GM23338 (cell line): ENCODE measurements at regions not wholly inside any gene's neighbourhood (a gene's known extent, or its start where the extent isn't known, plus 50 kb on each side); places are given as distances from the start of the nearest gene placed in this dataset.
A peak's percentile ranks its signal among the peaks of the same experiment; 100 is the strongest.

Source experiments
- ATAC-seq: fragments of 200-7000 bp; cut with Tn5 transposase; 3 replicates; pipeline ENCODE4 v1.9.1; 2020
- DNase-seq: peaks from one replicate; pipeline ENCODE4 v3.0.0-alpha.2; 2015; ENCODE audit warnings: low spot score
- H2AFZ ChIP-seq: fragments of 200-600 bp; sonication (generic); 2 replicates; pipeline ENCODE4 v1.8.0; 2016; ENCODE audit warnings: antibody characterized with exemption, mild to moderate bottlenecking, moderate library complexity
- H3F3A ChIP-seq: fragments of 200-600 bp; sonication (generic); replicated peaks from 2 replicates; pipeline ENCODE4 v1.8.0; 2017; ENCODE audit warnings: antibody characterized with exemption, mixed run types, low read depth
- H3K27ac ChIP-seq: fragments of 200-600 bp; sonication (generic); 2 replicates; pipeline ENCODE4 v1.6.1; 2016; ENCODE audit warnings: low read depth
- H3K27me3 ChIP-seq: fragments of 200-600 bp; sonication (generic); 2 replicates; pipeline ENCODE4 v1.8.0; 2016; ENCODE audit warnings: mild to moderate bottlenecking, mixed run types, moderate library complexity; ENCODE audit not compliant: insufficient read depth
- H3K36me3 ChIP-seq: fragments of 200-600 bp; sonication (generic); 2 replicates; pipeline ENCODE4 v1.8.0; 2016; ENCODE audit warnings: mild to moderate bottlenecking; ENCODE audit not compliant: insufficient read depth
- H3K4me1 ChIP-seq: fragments of 200-600 bp; sonication (generic); 2 replicates; pipeline ENCODE4 v1.8.0; 2016; ENCODE audit warnings: mild to moderate bottlenecking, moderate library complexity; ENCODE audit not compliant: insufficient read depth
- H3K4me2 ChIP-seq: fragments of 200-600 bp; sonication (generic); 2 replicates; pipeline ENCODE4 v1.7.1; 2017; ENCODE audit warnings: mixed run types
- H3K4me3 ChIP-seq: fragments of 200-600 bp; sonication (generic); 2 replicates; pipeline ENCODE4 v1.6.1; 2016; ENCODE audit warnings: mixed run types
- H3K79me2 ChIP-seq: fragments of 200-600 bp; sonication (generic); replicated peaks from 2 replicates; pipeline ENCODE4 v1.8.0; 2017; ENCODE audit warnings: mild to moderate bottlenecking; ENCODE audit not compliant: insufficient read depth
- H3K9me2 ChIP-seq: fragments of 200-600 bp; sonication (generic); 2 replicates; pipeline ENCODE4 v1.8.0; 2017; ENCODE audit not compliant: insufficient read depth
- H4K20me1 ChIP-seq: fragments of 200-600 bp; sonication (generic); replicated peaks from 2 replicates; pipeline ENCODE4 v1.8.0; 2017; ENCODE audit warnings: mild to moderate bottlenecking; ENCODE audit not compliant: insufficient read depth
- H3K27ac Mint-ChIP-seq: 2 replicates; pipeline ENCODE4 v1.8.0; 2020; ENCODE audit warnings: inconsistent platforms, mild to moderate bottlenecking, moderate library complexity, mixed read lengths
- H3K27me3 Mint-ChIP-seq: 3 replicates; pipeline ENCODE4 v1.8.0; 2022; ENCODE audit warnings: low read depth, mild to moderate bottlenecking, moderate library complexity, mixed read lengths, inconsistent platforms; ENCODE audit not compliant: insufficient read depth, poor library complexity
- H3K36me3 Mint-ChIP-seq: 3 replicates; pipeline ENCODE4 v1.8.0; 2021; ENCODE audit warnings: low read depth, mild to moderate bottlenecking, inconsistent platforms, moderate library complexity, mixed read lengths
- H3K4me1 Mint-ChIP-seq: 3 replicates; pipeline ENCODE4 v1.8.0; 2020; ENCODE audit warnings: mild to moderate bottlenecking, inconsistent platforms, mixed read lengths
- H3K4me3 Mint-ChIP-seq: 3 replicates; pipeline ENCODE4 v1.8.0; 2021; ENCODE audit warnings: moderate library complexity, mild to moderate bottlenecking, inconsistent platforms, mixed read lengths
- H3K9me3 Mint-ChIP-seq: 3 replicates; pipeline ENCODE4 v1.8.0; 2020; ENCODE audit warnings: moderate library complexity, mild to moderate bottlenecking, inconsistent platforms, mixed read lengths
- EZH2 ChIP-seq: fragments of 200-600 bp; sonication (generic); IDR thresholded peaks from one replicate; pipeline ENCODE4 v1.8.0; 2017; ENCODE audit warnings: antibody characterized with exemption, mild to moderate bottlenecking, low read depth; ENCODE audit not compliant: unreplicated experiment
- EZH2phosphoT487 ChIP-seq: fragments of 200-600 bp; sonication (generic); IDR thresholded peaks from one replicate; pipeline ENCODE4 v1.8.1; 2018; ENCODE audit warnings: antibody characterized with exemption; ENCODE audit not compliant: unreplicated experiment
- NANOG ChIP-seq: IDR thresholded peaks from 2 replicates; pipeline ENCODE4 v1.6.1; 2016; ENCODE audit warnings: antibody characterized with exemption, borderline replicate concordance
- POLR2AphosphoS5 ChIP-seq: IDR thresholded peaks from 2 replicates; pipeline ENCODE4 v1.6.1; 2016; ENCODE audit warnings: antibody characterized with exemption, low read depth
- ZNF114 ChIP-seq: fragments of 250-450 bp; sonication (Bioruptor Pico); IDR thresholded peaks from 2 replicates; pipeline ENCODE4 v1.5.0; 2020; ENCODE audit warnings: mild to moderate bottlenecking, moderate library complexity
- ZNF462 ChIP-seq: fragments of 250-450 bp; sonication (Bioruptor Pico); IDR thresholded peaks from 2 replicates; pipeline ENCODE4 v1.5.0; 2020; ENCODE audit warnings: mild to moderate bottlenecking, moderate library complexity

GRCh38 chr6:21952367-21952766 is 344.5 kb downstream of the PRL start (continued):
- TF ChIP-seq ZNF462 (CRISPR knock-in tag) = no peak
- no peak for TF ChIP-seq EZH2phosphoT487
- TF ChIP-seq NANOG = no peak
- TF ChIP-seq POLR2AphosphoS5 = no peak

DNA sequence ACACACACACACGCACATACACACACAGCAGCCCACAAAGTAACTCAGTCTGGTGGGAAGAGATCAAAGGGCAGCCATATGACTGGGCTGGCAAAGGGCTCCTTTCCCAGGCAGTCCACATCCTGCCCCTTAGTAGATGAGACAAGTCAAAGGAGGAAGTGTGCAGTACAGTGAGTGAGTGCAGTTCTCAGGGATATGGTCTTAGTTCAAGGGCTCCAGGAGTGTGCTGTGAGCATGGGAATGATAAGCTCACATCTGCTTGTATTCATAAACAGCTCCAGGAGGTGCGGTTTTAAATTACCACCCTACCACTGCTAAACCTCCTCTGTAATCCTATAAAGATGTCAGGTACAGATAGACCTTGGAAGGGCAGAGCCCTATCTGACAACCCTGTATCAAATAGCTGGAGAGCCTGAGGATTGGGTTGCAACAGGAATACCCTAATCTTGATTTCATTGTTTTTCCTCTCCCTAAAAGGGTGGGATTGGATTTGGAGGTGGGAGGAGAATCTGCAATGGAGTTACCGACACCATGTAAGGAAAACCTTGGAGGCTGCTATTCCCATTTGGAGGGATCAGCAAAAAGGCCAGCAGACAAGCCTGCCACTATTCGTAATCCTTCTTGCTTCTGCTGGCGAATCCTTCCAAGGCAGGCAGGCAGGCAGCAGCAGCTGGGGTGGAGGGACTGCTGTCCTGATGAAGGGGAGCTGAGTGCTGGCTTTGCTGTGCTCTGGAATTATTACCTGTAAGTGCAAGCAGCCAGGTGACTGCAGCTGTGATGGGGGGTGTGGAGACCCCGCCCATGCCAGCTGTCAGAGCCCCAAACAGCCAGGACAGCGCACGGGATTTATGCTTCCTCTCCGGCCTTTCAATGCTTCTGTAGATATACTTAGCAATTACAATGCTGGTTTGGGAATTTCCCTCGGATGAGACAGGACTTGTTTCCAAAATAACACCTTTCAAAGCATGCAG is 342.7 kb downstream of the PRL start:
- H4K20me1 ChIP-seq = no peaks in the 10 kb centered on the region; the same call in 1 of the 2 replicates
- H3K27ac ChIP-seq = peak overlapping the region; percentile 56; the same call in 1 of the 2 replicates
- peaks cover 11% of the 10 kb centered on the region for H3K79me2 ChIP-seq
- TF ChIP-seq EZH2 (no peak), POLR2AphosphoS5 (no peak), NANOG (no peak), ZNF114 (no peak)
- Mint-ChIP-seq H3K36me3 (peaks cover 3% of the 10 kb centered on the region; the same call in 2 of the 3 replicates), H3K27ac (peak overlapping the region; percentile 29), H3K4me1 (peaks cover 30% of the 10 kb centered on the region), H3K9me3 (no peaks in the 10 kb centered on the region), H3K27me3 (peaks cover 4% of the 10 kb centered on the region), H3K4me3 (no peak overlapping the region)
- peaks cover 10% of the 10 kb centered on the region for H3K4me1 ChIP-seq
- H3F3A ChIP-seq = no peaks in the 10 kb centered on the region
- no peak overlapping the region for H2AFZ ChIP-seq
- DNase-seq = peak; percentile 9
- H3K36me3 ChIP-seq = no peaks in the 10 kb centered on the region
- no peaks in the 10 kb centered on the region for H3K27me3 ChIP-seq
- H3K4me3 ChIP-seq = no peak overlapping the region
- H3K4me2 ChIP-seq = no peak overlapping the region
- no peaks in the 10 kb centered on the region for H3K9me2 ChIP-seq
- ATAC-seq = peak; percentile 20
